SK-N-DZ (cell line): ENCODE measurements at regions not wholly inside any gene's neighbourhood (a gene's known extent, or its start where the extent isn't known, plus 50 kb on each side); places are given as distances from the start of the nearest gene placed in this dataset.
"Not testable (repeated sequence)": the region's sequence is repeated elsewhere in the genome, so short reads cannot be mapped to it uniquely, and the experiment has no call there.

Experiments
- DNase-seq: peaks from one replicate; pipeline ENCODE4 v3.0.0-alpha.2; 2015; ENCODE audit warnings: low spot score

- no peak for DNase-seq
These were observed 62.7 kb upstream of the UNC5A start for GRCh38 chr5:176747670-176748072.

DNA sequence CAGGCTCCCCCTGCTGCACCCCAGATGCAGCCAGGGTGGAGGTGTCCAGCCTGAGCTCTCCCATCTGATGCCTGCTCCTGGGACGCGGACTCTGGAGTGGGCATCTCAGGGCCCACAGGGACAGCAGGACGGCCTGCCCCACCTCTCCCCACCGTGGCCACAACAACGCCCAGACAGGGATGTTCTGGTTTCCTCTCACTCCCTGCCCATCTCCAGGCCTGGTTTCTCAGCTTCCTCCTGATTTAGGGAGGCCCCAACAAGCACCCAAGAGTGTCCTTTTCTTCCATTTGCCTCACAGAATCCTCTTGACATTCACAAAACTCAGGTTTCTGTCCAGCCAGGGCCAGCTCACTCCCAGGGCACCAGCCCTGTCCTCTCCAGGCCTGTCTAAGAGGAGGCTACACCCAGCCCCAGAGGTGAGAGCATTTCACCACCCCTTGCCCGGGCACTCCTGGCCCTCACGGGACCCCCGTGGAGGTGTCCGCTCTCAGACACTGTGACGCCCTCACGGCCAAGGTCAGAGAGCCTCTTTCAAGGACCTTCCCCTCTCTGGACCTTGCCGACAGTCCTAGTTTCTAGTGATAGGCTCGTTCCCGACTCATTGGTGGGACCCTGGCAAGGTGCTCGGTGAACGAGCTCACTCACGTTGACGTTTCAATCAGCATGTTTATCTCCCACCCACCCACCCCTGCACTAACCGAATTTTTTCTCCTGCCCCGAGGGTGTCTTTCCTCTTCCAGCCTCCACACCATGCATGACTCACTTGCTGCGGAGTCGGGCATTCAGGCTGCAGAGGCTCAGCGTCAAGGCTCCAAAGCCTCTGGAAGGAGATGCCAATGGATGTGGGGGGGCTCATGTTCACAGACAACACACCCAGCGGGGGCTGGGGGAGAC lies 62.0 kb upstream of the UNC5A start:
- DNase-seq = no peak

DNA sequence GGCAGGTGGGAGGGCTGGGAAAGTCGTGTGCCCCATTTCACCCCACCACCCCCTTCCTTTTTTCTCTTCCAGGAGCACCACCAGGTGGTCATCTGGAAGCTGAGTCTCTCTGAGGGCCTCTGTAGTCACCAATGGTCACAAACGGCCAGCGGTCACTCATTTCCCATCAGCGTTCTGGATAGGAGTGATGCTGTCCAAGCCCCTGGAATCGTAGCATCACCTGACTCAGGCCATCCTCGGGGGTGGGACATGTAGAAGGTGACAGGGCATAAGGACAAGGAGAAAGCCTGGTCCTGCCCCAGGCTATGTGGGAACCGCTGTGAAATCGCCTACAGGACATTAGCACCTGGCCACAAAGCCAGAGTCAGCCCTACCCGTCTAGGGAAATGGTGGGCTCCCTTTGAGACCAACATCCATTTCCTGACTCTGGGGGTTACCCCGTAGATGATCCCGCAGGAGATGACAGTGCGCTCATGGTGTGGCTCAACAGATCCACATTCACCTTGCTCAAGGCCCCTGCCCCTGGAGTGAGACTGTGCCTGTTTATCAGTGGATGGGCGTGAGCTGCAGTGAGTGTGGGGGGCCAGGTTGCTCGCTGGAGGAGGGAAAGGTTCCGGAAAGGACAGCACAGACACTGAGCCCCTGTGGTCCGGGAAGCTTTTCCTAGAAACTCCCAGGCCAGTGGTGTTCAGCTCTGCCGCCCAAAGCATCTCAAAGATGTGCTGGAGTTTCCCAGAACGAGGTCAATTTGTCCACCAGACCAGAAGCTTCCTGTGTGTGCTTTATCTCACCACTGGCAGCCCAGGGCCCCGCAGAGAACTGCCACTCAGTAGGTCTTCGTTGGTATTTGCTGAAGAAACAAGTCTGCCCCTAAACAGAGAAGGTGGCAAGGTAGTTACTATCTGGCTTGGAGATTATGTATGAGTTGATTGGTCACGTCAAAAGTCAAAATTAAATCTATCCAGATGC lies 61.1 kb upstream of the UNC5A start:
- no peak for DNase-seq

DNA sequence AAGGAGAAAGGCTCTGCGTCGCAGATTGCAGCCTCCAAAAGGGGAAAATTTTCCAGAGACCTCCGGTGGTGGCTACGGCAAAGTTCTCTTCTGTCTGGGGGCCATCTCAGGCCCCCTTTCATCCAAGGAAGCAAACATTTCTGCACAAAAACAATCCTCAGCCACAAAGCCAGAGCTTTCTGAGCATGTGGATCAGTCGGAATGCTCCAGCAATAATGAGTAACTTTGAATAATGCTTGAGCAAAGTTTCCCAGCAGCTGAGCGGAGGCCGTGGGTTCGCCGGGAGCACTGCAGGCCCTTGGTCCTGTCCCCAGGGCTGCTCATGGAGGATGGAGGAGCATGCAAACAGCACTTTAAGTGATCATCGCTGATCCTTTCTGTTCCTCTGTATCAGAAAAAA lies 60.2 kb upstream of the UNC5A start:
- no peak for DNase-seq

DNA sequence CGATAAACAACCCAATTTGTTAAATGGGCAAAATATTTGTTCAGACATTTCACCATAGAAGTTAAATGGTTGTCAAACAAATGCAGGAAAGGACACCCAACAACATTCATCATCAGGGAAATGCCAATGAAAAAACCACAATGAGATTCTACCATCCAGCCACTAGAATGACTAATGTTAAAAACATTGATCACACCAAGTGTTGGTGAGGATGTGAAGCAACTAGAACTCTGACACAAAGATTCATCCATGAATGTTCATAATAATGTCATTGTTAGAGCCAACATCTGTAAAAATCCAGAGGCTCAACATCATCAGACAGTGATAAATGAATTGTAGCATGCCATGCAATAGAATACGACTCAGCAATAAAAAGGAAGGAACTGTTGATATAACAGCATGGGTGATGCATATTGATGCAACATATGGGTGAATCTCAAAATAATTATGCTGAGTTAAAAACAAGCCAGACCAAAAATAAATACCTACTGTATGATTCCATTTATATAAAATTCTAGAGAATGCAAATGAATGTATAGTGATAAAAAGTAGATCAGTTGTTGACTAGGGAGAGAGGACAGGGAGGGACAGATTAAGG lies 55.9 kb upstream of the UNC5A start:
- DNase-seq = no peak

DNA sequence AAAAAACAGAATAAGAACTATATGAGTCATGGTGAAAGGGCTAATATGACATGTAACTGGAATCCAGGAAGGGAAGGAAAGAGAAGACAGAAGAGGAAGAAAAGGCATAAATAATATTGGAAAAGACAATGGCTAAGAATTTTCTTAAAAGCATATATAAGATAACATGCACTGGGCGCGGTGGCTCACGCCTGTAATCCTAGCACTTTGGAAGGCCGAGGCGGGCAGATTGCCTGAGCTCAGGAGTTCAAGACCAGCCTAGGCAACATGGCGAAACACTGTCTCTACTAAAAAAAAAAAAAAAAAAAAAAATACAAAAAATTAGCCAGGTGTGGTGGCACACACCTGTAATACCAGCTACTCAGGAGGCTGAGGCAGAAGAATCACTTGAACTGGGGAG lies 54.8 kb upstream of the UNC5A start:
- DNase-seq = not testable (repeated sequence)

DNA sequence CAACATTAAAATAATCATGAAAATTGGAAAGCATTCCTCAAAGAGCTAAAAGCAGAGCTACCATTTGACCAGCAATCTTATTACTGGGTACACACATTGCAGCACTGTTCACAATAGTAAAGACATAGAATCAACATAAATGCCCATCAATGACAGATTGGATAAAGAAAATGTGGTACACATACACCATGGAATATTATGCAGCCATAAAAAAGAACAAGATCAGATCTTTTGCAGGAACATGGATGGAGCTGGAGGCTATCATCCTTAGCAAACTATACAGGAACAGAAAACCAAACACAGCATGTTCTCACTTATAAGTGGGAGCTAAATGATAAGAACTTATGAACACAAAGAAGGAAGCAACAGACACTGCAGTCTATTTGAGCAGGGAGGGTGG lies 52.8 kb upstream of the UNC5A start:
- not testable (repeated sequence) for DNase-seq
